ENCODE measurements at regions not wholly inside any gene's neighbourhood (a gene's known extent, or its start where the extent isn't known, plus 50 kb on each side); places are given as distances from the start of the nearest gene placed in this dataset.

- Histone ChIP-seq H2AFZ (ENCODE audit: low read depth, low read length, poor library complexity, severe bottlenecking) (no peak overlapping the region), H3K9ac (ENCODE audit: low read length) (no peak overlapping the region), H4K20me1 (ENCODE audit: insufficient read depth) (no peaks in the 10 kb centered on the region), H3K9me3 (ENCODE audit: control insufficient read depth in 1 of 2, insufficient read depth in 1 of 2, low read depth in 1 of 2, low read length in 2 of 2) (no peaks in the 10 kb centered on the region), H3K4me1 (ENCODE audit: control insufficient read depth in 1 of 2, insufficient read depth in 2 of 2, low read length in 2 of 2) (no peaks in the 10 kb centered on the region), H3K4me3 (replicated peaks in 1 of 2; ENCODE audit: low read depth in 1 of 2, low read length in 2 of 2) (no peak overlapping the region), H3K4me2 (ENCODE audit: low read length) (no peak overlapping the region), H3K9me2 (ENCODE audit: insufficient read depth) (no peaks in the 10 kb centered on the region), H3K27me3 (ENCODE audit: insufficient read depth, low read length) (no peaks in the 10 kb centered on the region), H3K27ac (ENCODE audit: low read depth, low read length) (no peak overlapping the region), H3K36me3 (ENCODE audit: control insufficient read depth in 1 of 2, insufficient read depth in 2 of 2, low read length in 2 of 2) (no peaks in the 10 kb centered on the region), H3K79me2 (ENCODE audit: insufficient read depth, low read length) (no peaks in the 10 kb centered on the region)
- BruUV-seq (replicated peaks), result no TSS peak
- no peak for ATAC-seq
- no peak for DNase-seq (ENCODE audit: low read depth, low spot score)
- CTCF ChIA-PET, result interaction anchor here (1.1 to 1.5 kb wide), 2 partner anchors 10 to 21 kb away, joined by 3 to 5 read pairs; no protein-coding TSS in a partner anchor
- intact Hi-C loops (cut with micrococcal nuclease), result no loop called here
- RAD21 ChIA-PET (ENCODE audit: low non-redundant PET in 1 of 2, low total read pairs in 2 of 2, uncharacterized antibody in 2 of 2, unreplicated experiment in 2 of 2), result no interaction called here
- POLR2A ChIA-PET, result no interaction called here
- no peak for TF ChIP-seq ZFX (IDR thresholded peaks at IDR 0.05)
- TF ChIP-seq EZH2phosphoT487 (IDR thresholded peaks at IDR 0.05; ENCODE audit: borderline replicate concordance), result no peak
- TF ChIP-seq ELF1 (IDR thresholded peaks at IDR 0.05; ENCODE audit: borderline replicate concordance, low read depth), result no peak
- TF ChIP-seq EGR1 (IDR thresholded peaks at IDR 0.05; ENCODE audit: low read depth), result no peak
- TF ChIP-seq EZH2 (IDR thresholded peaks at IDR 0.05), result no peak
- TF ChIP-seq ZBTB33 (IDR thresholded peaks at IDR 0.05; ENCODE audit: extremely low read depth, insufficient replicate concordance, low read length), result no peak
Observed at GRCh38 chr2:42848726-42849290, 56.4 kb upstream of the HAAO start.

- CTCF ChIA-PET, result interaction anchor here (1.1 to 1.5 kb wide), 2 partner anchors 9 to 20 kb away, joined by 3 to 5 read pairs; no protein-coding TSS in a partner anchor
- no peaks in the 10 kb centered on the region for H3K27me3 ChIP-seq (ENCODE audit: insufficient read depth, low read length)
- POLR2A ChIA-PET, result no interaction called here
- ATAC-seq (no peak), DNase-seq (ENCODE audit: low read depth, low spot score) (no peak)
- H3K79me2 ChIP-seq (ENCODE audit: insufficient read depth, low read length), result no peaks in the 10 kb centered on the region
- no peaks in the 10 kb centered on the region for H3K4me1 ChIP-seq (ENCODE audit: control insufficient read depth in 1 of 2, insufficient read depth in 2 of 2, low read length in 2 of 2)
- H3K9me2 ChIP-seq (ENCODE audit: insufficient read depth), result no peaks in the 10 kb centered on the region
- H3K27ac ChIP-seq (ENCODE audit: low read depth, low read length), result no peak overlapping the region
- H3K9me3 ChIP-seq (ENCODE audit: control insufficient read depth in 1 of 2, insufficient read depth in 1 of 2, low read depth in 1 of 2, low read length in 2 of 2), result no peaks in the 10 kb centered on the region
- TF ChIP-seq POLR2AphosphoS5 (IDR thresholded peaks at IDR 0.05; ENCODE audit: low read depth, low read length) (no peak), ELF1 (IDR thresholded peaks at IDR 0.05; ENCODE audit: borderline replicate concordance, low read depth) (no peak), EZH2 (IDR thresholded peaks at IDR 0.05) (no peak), REST (IDR thresholded peaks at IDR 0.05; ENCODE audit: low read depth) (no peak), JUND (IDR thresholded peaks at IDR 0.05) (no peak)
- no peaks in the 10 kb centered on the region for H3K36me3 ChIP-seq (ENCODE audit: control insufficient read depth in 1 of 2, insufficient read depth in 2 of 2, low read length in 2 of 2)
- H3K4me2 ChIP-seq (ENCODE audit: low read length), result no peak overlapping the region
- no peak overlapping the region for H3K9ac ChIP-seq (ENCODE audit: low read length)
- H4K20me1 ChIP-seq (ENCODE audit: insufficient read depth), result no peaks in the 10 kb centered on the region
- no peak overlapping the region for H3K4me3 ChIP-seq (replicated peaks in 1 of 2; ENCODE audit: low read depth in 1 of 2, low read length in 2 of 2)
- intact Hi-C loops (cut with micrococcal nuclease), result no loop called here
- BruUV-seq (replicated peaks), result no TSS peak
- H2AFZ ChIP-seq (ENCODE audit: low read depth, low read length, poor library complexity, severe bottlenecking), result no peak overlapping the region
- RAD21 ChIA-PET (ENCODE audit: low non-redundant PET in 1 of 2, low total read pairs in 2 of 2, uncharacterized antibody in 2 of 2, unreplicated experiment in 2 of 2), result no interaction called here
Observed at GRCh38 chr2:42848265-42848664, 55.9 kb upstream of the HAAO start.
